ENCODE measurements at regions not wholly inside any gene's neighbourhood (a gene's known extent, or its start where the extent isn't known, plus 50 kb on each side); places are given as distances from the start of the nearest gene placed in this dataset.

DNA sequence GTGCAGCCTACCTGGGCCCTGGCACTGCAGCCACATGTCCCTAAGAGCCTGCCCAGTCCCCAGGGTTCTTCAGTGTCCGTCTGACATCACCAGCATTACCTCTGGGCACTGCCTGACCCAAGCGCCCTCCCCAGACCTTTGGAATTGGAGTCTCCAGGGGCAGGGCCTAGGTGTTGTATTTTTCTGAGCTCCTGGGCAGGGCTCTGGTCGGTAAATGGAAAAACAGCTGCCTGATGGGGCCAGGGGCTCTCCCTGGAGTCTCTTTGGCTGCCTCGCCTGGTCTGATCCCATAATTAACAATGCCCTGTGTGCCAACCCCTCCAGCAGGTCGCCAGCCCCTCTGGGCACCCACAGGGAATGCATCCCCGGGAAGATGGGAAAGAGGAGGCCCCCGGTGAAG lies 710.2 kb downstream of the BRD1 start:
- H3K4me2 ChIP-seq (ENCODE audit: low read length): no peak overlapping the region
- no peak overlapping the region for H3K4me3 ChIP-seq (replicated peaks in 1 of 2; ENCODE audit: low read depth in 1 of 2, low read length in 2 of 2)
- DNase-seq (ENCODE audit: low read depth, low spot score): no peak
- H3K36me3 ChIP-seq (ENCODE audit: control insufficient read depth in 1 of 2, insufficient read depth in 2 of 2, low read length in 2 of 2): no peaks in the 10 kb centered on the region
- POLR2A ChIA-PET: no interaction called here
- no peaks in the 10 kb centered on the region for H3K9me2 ChIP-seq (ENCODE audit: insufficient read depth)
- H3K27me3 ChIP-seq (ENCODE audit: insufficient read depth, low read length): 0 out of 2 replicates have a peak, but pooled peaks cover 4% of the 10 kb centered on the region
- intact Hi-C loops (cut with micrococcal nuclease): no loop called here
- no peak for ATAC-seq
- no peaks in the 10 kb centered on the region for H4K20me1 ChIP-seq (ENCODE audit: insufficient read depth)
- TF ChIP-seq, protein P1, sequence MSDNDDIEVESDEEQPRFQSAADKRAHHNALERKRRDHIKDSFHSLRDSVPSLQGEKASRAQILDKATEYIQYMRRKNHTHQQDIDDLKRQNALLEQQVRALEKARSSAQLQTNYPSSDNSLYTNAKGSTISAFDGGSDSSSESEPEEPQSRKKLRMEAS (IDR thresholded peaks at IDR 0.05): no peak
- TF ChIP-seq RAD21 (IDR thresholded peaks at IDR 0.05; ENCODE audit: low read depth) (no peak), SP1 (IDR thresholded peaks at IDR 0.05; ENCODE audit: low read depth) (no peak), YY1 (IDR thresholded peaks at IDR 0.05; ENCODE audit: extremely low read depth, insufficient replicate concordance, low read depth, low read length) (no peak), JUND (IDR thresholded peaks at IDR 0.05) (no peak), POLR2A (IDR thresholded peaks at IDR 0.05; ENCODE audit: borderline replicate concordance, extremely low read depth, insufficient read depth, insufficient read length) (no peak), ELF1 (IDR thresholded peaks at IDR 0.05; ENCODE audit: borderline replicate concordance, low read depth) (no peak), ZNF274 (IDR thresholded peaks at IDR 0.05; ENCODE audit: low read depth, low read length) (no peak), EZH2 (IDR thresholded peaks at IDR 0.05) (no peak), POLR2AphosphoS5 (IDR thresholded peaks at IDR 0.05; ENCODE audit: low read depth, low read length) (no peak), EZH2phosphoT487 (IDR thresholded peaks at IDR 0.05; ENCODE audit: borderline replicate concordance) (no peak), SRF (IDR thresholded peaks at IDR 0.05; ENCODE audit: low read depth) (no peak)
- TF ChIP-seq, protein P2, sequence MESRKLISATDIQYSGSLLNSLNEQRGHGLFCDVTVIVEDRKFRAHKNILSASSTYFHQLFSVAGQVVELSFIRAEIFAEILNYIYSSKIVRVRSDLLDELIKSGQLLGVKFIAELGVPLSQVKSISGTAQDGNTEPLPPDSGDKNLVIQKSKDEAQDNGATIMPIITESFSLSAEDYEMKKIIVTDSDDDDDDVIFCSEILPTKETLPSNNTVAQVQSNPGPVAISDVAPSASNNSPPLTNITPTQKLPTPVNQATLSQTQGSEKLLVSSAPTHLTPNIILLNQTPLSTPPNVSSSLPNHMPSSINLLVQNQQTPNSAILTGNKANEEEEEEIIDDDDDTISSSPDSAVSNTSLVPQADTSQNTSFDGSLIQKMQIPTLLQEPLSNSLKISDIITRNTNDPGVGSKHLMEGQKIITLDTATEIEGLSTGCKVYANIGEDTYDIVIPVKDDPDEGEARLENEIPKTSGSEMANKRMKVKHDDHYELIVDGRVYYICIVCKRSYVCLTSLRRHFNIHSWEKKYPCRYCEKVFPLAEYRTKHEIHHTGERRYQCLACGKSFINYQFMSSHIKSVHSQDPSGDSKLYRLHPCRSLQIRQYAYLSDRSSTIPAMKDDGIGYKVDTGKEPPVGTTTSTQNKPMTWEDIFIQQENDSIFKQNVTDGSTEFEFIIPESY (IDR thresholded peaks at IDR 0.05; ENCODE audit: extremely low read depth, insufficient replicate concordance, low read length): no peak
- TF ChIP-seq, protein P3, sequence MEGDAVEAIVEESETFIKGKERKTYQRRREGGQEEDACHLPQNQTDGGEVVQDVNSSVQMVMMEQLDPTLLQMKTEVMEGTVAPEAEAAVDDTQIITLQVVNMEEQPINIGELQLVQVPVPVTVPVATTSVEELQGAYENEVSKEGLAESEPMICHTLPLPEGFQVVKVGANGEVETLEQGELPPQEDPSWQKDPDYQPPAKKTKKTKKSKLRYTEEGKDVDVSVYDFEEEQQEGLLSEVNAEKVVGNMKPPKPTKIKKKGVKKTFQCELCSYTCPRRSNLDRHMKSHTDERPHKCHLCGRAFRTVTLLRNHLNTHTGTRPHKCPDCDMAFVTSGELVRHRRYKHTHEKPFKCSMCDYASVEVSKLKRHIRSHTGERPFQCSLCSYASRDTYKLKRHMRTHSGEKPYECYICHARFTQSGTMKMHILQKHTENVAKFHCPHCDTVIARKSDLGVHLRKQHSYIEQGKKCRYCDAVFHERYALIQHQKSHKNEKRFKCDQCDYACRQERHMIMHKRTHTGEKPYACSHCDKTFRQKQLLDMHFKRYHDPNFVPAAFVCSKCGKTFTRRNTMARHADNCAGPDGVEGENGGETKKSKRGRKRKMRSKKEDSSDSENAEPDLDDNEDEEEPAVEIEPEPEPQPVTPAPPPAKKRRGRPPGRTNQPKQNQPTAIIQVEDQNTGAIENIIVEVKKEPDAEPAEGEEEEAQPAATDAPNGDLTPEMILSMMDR (IDR thresholded peaks at IDR 0.05 in 2 of 3, conservative IDR thresholded peaks at IDR 0.05 in 1 of 3; ENCODE audit: borderline replicate concordance in 1 of 3, insufficient read depth in 1 of 3, low read depth in 2 of 3, low read length in 2 of 3): no peak
- TF ChIP-seq, protein P4, sequence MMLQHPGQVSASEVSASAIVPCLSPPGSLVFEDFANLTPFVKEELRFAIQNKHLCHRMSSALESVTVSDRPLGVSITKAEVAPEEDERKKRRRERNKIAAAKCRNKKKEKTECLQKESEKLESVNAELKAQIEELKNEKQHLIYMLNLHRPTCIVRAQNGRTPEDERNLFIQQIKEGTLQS (IDR thresholded peaks at IDR 0.05): no peak
- H3K79me2 ChIP-seq (ENCODE audit: insufficient read depth, low read length): no peaks in the 10 kb centered on the region
- RAD21 ChIA-PET (ENCODE audit: low non-redundant PET in 1 of 2, low total read pairs in 2 of 2, uncharacterized antibody in 2 of 2, unreplicated experiment in 2 of 2): no interaction called here
- no peak overlapping the region for H3K27ac ChIP-seq (ENCODE audit: low read depth, low read length)
- no TSS peak for BruUV-seq (replicated peaks)
- H3K9ac ChIP-seq (ENCODE audit: low read length): no peak overlapping the region
- no peaks in the 10 kb centered on the region for H3K9me3 ChIP-seq (ENCODE audit: control insufficient read depth in 1 of 2, insufficient read depth in 1 of 2, low read depth in 1 of 2, low read length in 2 of 2)
- H2AFZ ChIP-seq (ENCODE audit: low read depth, low read length, poor library complexity, severe bottlenecking): no peak overlapping the region
- H3K4me1 ChIP-seq (ENCODE audit: control insufficient read depth in 1 of 2, insufficient read depth in 2 of 2, low read length in 2 of 2): no peaks in the 10 kb centered on the region
- CTCF ChIA-PET: no interaction called here
